SK-N-SH (cell line): ENCODE measurements at regions not wholly inside any gene's neighbourhood (a gene's known extent, or its start where the extent isn't known, plus 50 kb on each side); places are given as distances from the start of the nearest gene placed in this dataset.

Experiments
- CTCF ChIA-PET: fragments of 300-600, 350-600 bp; formaldehyde crosslinking; extraction: SDS; loops from one replicate; lab custom pipeline; 2021; lab: Yijun Ruan, JAX
- POLR2A ChIA-PET: fragments of 350-600 bp; sonication (Branson Sonifier 250); formaldehyde crosslinking; extraction: SDS; loops from one replicate; lab custom pipeline; 2020; ENCODE audit warnings: antibody characterized with exemption, inconsistent platforms; lab: Yijun Ruan, JAX
- DNase-seq: peaks from one replicate; pipeline ENCODE4 v3.0.0; 2012
- H2AFZ ChIP-seq: fragments of 200-600 bp; sonication (generic); 2 replicates; pipeline ENCODE4 v1.8.1; 2016; ENCODE audit warnings: antibody characterized with exemption, mild to moderate bottlenecking, low read depth
- H3F3A ChIP-seq: fragments of 200-600 bp; sonication (generic); replicated peaks from 2 replicates; pipeline ENCODE3; 2016; ENCODE audit warnings: antibody characterized with exemption, mild to moderate bottlenecking; ENCODE audit not compliant: insufficient read depth
- H3K27ac ChIP-seq, 2 experiments: fragments of 200-500 bp in 1 of 2; fragments of 200-600 bp in 1 of 2; sonication (Bioruptor generic) in 1 of 2; sonication (generic), shearing (Covaris generic) in 1 of 2; 2 replicates each; pipeline versions ENCODE4 v1.5.1 to v1.6.1; 2014 to 2016; ENCODE audit warnings: low read depth in 2 of 2, inconsistent platforms in 1 of 2, low read length in 1 of 2, mild to moderate bottlenecking in 1 of 2, mixed read lengths in 1 of 2
- H3K27me3 ChIP-seq: fragments of 200-600 bp; sonication (generic), shearing (Covaris generic); 2 replicates; pipeline ENCODE4 v1.6.1; 2016; ENCODE audit warnings: mixed run types; ENCODE audit not compliant: insufficient read depth
- H3K36me3 ChIP-seq, 2 experiments: fragments of 200-500 bp in 1 of 2; fragments of 200-600 bp in 1 of 2; sonication (Bioruptor generic) in 1 of 2; sonication (generic) in 1 of 2; replicated peaks in 1 of 2; 2 replicates each; pipeline versions ENCODE3 to v1.5.1; 2014 to 2016; ENCODE audit warnings: low read length in 1 of 2, mild to moderate bottlenecking in 1 of 2; ENCODE audit not compliant: insufficient read depth in 2 of 2, control insufficient read depth in 1 of 2
- H3K4me1 ChIP-seq, 2 experiments: fragments of 200-500 bp in 1 of 2; fragments of 200-600 bp in 1 of 2; sonication (Bioruptor generic) in 1 of 2; sonication (generic), shearing (Covaris generic) in 1 of 2; 2 replicates each; pipeline versions ENCODE4 v1.5.1 to v1.6.1; 2014 to 2016; ENCODE audit warnings: low read depth in 1 of 2, low read length in 1 of 2, mixed run types in 1 of 2; ENCODE audit not compliant: insufficient read depth in 2 of 2, control insufficient read depth in 1 of 2
- H3K4me2 ChIP-seq: fragments of 200-600 bp; sonication (generic), shearing (Covaris generic); 2 replicates; pipeline ENCODE4 v1.6.1; 2017; ENCODE audit warnings: mixed run types
- H3K4me3 ChIP-seq, 2 experiments: fragments of 200-500 bp in 1 of 2; fragments of 200-600 bp in 1 of 2; sonication (Bioruptor generic) in 1 of 2; sonication (generic), shearing (Covaris generic) in 1 of 2; 2 replicates each; pipeline versions ENCODE4 v1.5.1 to v1.8.1; 2014 to 2016; ENCODE audit warnings: low read depth in 2 of 2, inconsistent platforms in 1 of 2, low read length in 1 of 2, mild to moderate bottlenecking in 1 of 2, mixed read lengths in 1 of 2, moderate library complexity in 1 of 2
- H3K79me2 ChIP-seq: fragments of 200-600 bp; sonication (generic); 2 replicates; pipeline ENCODE4 v1.8.1; 2017; ENCODE audit warnings: mild to moderate bottlenecking; ENCODE audit not compliant: insufficient read depth
- H3K9ac ChIP-seq: fragments of 200-600 bp; sonication (generic); 2 replicates; pipeline ENCODE4 v1.6.1; 2017; ENCODE audit warnings: mixed run types
- H3K9me2 ChIP-seq: fragments of 200-600 bp; sonication (generic); 2 replicates; pipeline ENCODE4 v1.6.1; 2017; ENCODE audit warnings: mixed run types
- H3K9me3 ChIP-seq: fragments of 200-600 bp; sonication (generic); 2 replicates; pipeline ENCODE4 v1.6.1; 2017; ENCODE audit warnings: mixed run types, mild to moderate bottlenecking, moderate library complexity
- H4K20me1 ChIP-seq: fragments of 200-600 bp; sonication (generic); 2 replicates; pipeline ENCODE4 v1.6.1; 2017; ENCODE audit warnings: mild to moderate bottlenecking, mixed run types; ENCODE audit not compliant: insufficient read depth
- EP300 ChIP-seq, 2 experiments: IDR thresholded peaks; 2 replicates each; pipeline versions ENCODE4 v1.4.0 to v1.6.1; 2012; ENCODE audit warnings: borderline replicate concordance in 1 of 2, low read depth in 1 of 2, low read length in 1 of 2
- FOSL2 ChIP-seq: IDR thresholded peaks from 2 replicates; pipeline ENCODE4 v1.4.0; 2012; ENCODE audit warnings: low read depth, mild to moderate bottlenecking, moderate library complexity, borderline replicate concordance
- FOXJ3 ChIP-seq: sonication (generic); formaldehyde crosslinking; IDR thresholded peaks from 2 replicates; pipeline ENCODE4 v1.5.1; 2020; ENCODE audit warnings: mild to moderate bottlenecking, missing genetic modification reagents
- FOXM1 ChIP-seq: IDR thresholded peaks from 2 replicates; pipeline ENCODE4 v1.4.0; 2012; ENCODE audit warnings: low read depth, mild to moderate bottlenecking
- GATA2 ChIP-seq: sonication (generic); formaldehyde crosslinking; IDR thresholded peaks from 2 replicates; pipeline ENCODE4 v1.5.0; 2020; ENCODE audit warnings: mild to moderate bottlenecking, missing genetic modification reagents
- MXI1 ChIP-seq: IDR thresholded peaks from 2 replicates; pipeline ENCODE4 v1.6.1; 2012; ENCODE audit warnings: mild to moderate bottlenecking, low read depth, low read length, improper control_type of control experiment
- POLR2AphosphoS5 ChIP-seq: IDR thresholded peaks from 2 replicates; pipeline ENCODE4 v1.6.1; 2012; ENCODE audit warnings: low read depth, low read length
- RXRA ChIP-seq: IDR thresholded peaks from 2 replicates; pipeline ENCODE4 v1.4.0; 2012; ENCODE audit warnings: low read depth, mild to moderate bottlenecking, borderline replicate concordance
- SIN3A ChIP-seq: IDR thresholded peaks from 2 replicates; pipeline ENCODE4 v1.6.1; 2012; ENCODE audit warnings: low read depth, mild to moderate bottlenecking, low read length, moderate library complexity, borderline replicate concordance
- SMC3 ChIP-seq: IDR thresholded peaks from 2 replicates; pipeline ENCODE4 v1.6.1; 2012; ENCODE audit warnings: low read depth, low read length, improper control_type of control experiment
- TAF1 ChIP-seq: IDR thresholded peaks from 2 replicates; pipeline ENCODE4 v1.6.1; 2012; ENCODE audit warnings: low read depth, mild to moderate bottlenecking, low read length, moderate library complexity, borderline replicate concordance
- TEAD4 ChIP-seq: IDR thresholded peaks from 2 replicates; pipeline ENCODE4 v1.4.0; 2012; ENCODE audit warnings: mild to moderate bottlenecking, borderline replicate concordance; ENCODE audit not compliant: insufficient read depth
- YY1 ChIP-seq: IDR thresholded peaks from 2 replicates; pipeline ENCODE4 v1.4.0; 2012; ENCODE audit warnings: low read depth, mild to moderate bottlenecking
- WGBS: methylation state at CpG from one replicate; pipeline ENCODE4 v1.1.6; 2017; ENCODE audit warnings: low lambda C conversion rate; 5-methylcytosine and 5-hydroxymethylcytosine counted together
- TF ChIP-seq, protein P1 (sequence below): IDR thresholded peaks from 2 replicates; pipeline ENCODE4; 2012
- TF ChIP-seq, protein P2 (sequence below): IDR thresholded peaks from 2 replicates; pipeline ENCODE4 v1.4.0; 2012; ENCODE audit warnings: low read depth

DNA sequence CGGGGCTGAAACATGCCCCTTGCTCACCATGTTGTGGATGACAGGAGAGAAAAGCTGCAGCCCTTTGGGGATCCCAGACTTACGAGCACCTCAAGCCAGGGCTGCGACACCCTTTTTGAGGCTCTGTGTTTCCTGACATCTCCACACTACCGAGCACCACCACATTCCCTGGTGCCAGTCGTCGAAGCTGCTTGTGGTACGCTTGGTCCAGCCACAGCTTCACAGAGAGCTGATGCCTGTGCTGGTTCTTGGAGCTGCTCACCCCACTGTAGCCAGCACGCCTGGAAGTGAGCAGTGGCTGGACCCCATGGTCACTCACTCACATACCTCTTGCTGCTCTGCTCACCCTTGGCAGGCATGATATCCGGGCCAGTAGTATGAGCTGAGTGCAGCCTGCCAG, 367.5 kb downstream of the SLITRK6 start:
- Histone ChIP-seq H3K9me2 (no peaks in the 10 kb centered on the region), H3K79me2 (no peaks in the 10 kb centered on the region), H3K4me3 (no peak overlapping the region; a peak in 1 of 4 replicates), H3K4me1 (peaks cover 0 to 6% of the 10 kb centered on the region in 2 experiments; a peak in 1 of 4 replicates), H3K27me3 (no peaks in the 10 kb centered on the region), H3F3A (no peaks in the 10 kb centered on the region), H3K9me3 (no peaks in the 10 kb centered on the region)
- no peak for DNase-seq
- no peak for TF ChIP-seq GATA2 (CRISPR knock-in tag)
- TF ChIP-seq, all 33 proteins: peak for 0
- ChIA-PET POLR2A (no interaction called here), CTCF (no interaction called here)
- no peaks in the 10 kb centered on the region for H3K36me3 ChIP-seq
- WGBS = 93% methylated on average over 8 of the region's 9 CpGs
- H2AFZ ChIP-seq = no peak overlapping the region
- H4K20me1 ChIP-seq = no peaks in the 10 kb centered on the region
- H3K9ac ChIP-seq = no peak overlapping the region
- H3K4me2 ChIP-seq = no peak overlapping the region
- H3K27ac ChIP-seq = no peak overlapping the region

DNA sequence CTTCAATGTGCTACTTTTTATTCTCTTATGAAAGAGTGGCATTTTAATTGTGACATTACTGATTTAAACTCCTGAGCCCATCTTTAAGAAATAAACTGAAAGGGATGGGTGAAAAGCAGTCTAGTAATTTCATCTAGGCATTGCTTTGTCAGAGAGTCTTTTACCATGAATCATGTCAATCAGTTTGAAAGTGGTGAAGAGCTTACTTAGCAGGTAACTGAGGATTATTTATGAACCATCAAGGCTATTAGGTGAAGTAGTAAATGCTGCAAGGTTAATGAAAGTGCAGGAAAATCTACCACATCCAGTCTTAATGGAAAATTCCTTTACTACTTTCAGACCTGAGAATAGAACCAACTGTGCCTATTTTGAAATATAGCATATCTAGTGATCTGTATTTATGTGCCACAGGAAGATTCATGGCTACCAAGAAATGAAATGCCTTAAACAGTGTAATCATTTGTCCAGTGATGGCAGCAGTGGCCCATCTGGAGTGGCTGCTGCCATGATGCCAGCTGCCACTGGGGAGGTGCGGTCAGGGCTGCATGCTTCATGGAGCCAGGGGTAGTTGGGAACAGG, 368.9 kb downstream of the SLITRK6 start:
- CTCF ChIA-PET = interaction anchor here (0.6 kb wide), 1 partner anchor 42 kb away, joined by 4 read pairs; no protein-coding TSS in a partner anchor
- DNase-seq = no peak
- H3K4me2 ChIP-seq = no peak overlapping the region
- no peaks in the 10 kb centered on the region for H3K9me3 ChIP-seq
- no peak overlapping the region for H3K4me3 ChIP-seq
- H4K20me1 ChIP-seq = no peaks in the 10 kb centered on the region
- H3K9ac ChIP-seq = no peak overlapping the region
- TF ChIP-seq MXI1 = no peak
- TF ChIP-seq, all 33 proteins: peak for 0
- Histone ChIP-seq H3K79me2 (no peaks in the 10 kb centered on the region), H3K27me3 (no peaks in the 10 kb centered on the region), H3K9me2 (no peaks in the 10 kb centered on the region), H2AFZ (no peak overlapping the region), H3K27ac (no peak overlapping the region), H3K4me1 (peaks cover 0 to 1% of the 10 kb centered on the region in 2 experiments; a peak in 1 of 4 replicates), H3K36me3 (no peaks in the 10 kb centered on the region), H3F3A (no peaks in the 10 kb centered on the region)
- POLR2A ChIA-PET = no interaction called here
- WGBS = 100% methylated on average over 1 of the region's 1 CpG

DNA sequence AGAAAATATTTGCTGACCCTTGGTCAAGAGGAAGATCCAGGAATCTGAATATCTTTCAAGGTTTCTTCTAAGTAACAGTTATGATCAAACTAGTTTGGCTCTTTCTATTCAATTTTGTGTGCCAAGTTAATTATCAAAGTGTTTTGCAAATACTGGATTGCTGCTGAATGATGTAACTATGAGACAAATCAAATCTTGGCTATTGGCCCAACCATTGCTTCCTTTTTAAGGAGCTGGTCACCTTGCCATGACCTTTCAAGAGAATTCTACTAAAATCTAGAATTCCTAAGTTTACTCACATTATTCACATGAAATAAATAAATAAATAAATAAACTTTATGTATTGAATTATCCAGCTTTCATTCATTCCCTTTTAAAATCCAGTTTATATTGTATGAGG, 371.8 kb downstream of the SLITRK6 start:
- Histone ChIP-seq H2AFZ (no peak overlapping the region), H3K9ac (no peak overlapping the region), H3K36me3 (no peaks in the 10 kb centered on the region), H3K9me2 (no peaks in the 10 kb centered on the region)
- CTCF ChIA-PET = interaction anchor here (0.9 to 1.0 kb wide), 2 partner anchors 10 to 13 kb away, joined by 3 read pairs; no protein-coding TSS in a partner anchor
- DNase-seq = no peak
- no peak for TF ChIP-seq EP300 (IDR thresholded peaks at IDR 0.05; ENCODE audit: borderline replicate concordance in 1 of 2, low read depth in 1 of 2, low read length in 1 of 2)
- no peak for TF ChIP-seq SMC3
- no peak for TF ChIP-seq TAF1
- no peak for TF ChIP-seq SIN3A
- no peak for TF ChIP-seq TEAD4
- TF ChIP-seq FOSL2 = no peak
- no peak for TF ChIP-seq RXRA
- TF ChIP-seq, protein P1, sequence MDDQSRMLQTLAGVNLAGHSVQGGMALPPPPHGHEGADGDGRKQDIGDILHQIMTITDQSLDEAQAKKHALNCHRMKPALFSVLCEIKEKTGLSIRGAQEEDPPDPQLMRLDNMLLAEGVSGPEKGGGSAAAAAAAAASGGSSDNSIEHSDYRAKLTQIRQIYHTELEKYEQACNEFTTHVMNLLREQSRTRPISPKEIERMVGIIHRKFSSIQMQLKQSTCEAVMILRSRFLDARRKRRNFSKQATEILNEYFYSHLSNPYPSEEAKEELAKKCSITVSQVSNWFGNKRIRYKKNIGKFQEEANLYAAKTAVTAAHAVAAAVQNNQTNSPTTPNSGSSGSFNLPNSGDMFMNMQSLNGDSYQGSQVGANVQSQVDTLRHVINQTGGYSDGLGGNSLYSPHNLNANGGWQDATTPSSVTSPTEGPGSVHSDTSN = no peak
- TF ChIP-seq POLR2AphosphoS5 = no peak
- no peak for TF ChIP-seq FOXJ3
- TF ChIP-seq FOXM1 = no peak
- TF ChIP-seq, protein P2, sequence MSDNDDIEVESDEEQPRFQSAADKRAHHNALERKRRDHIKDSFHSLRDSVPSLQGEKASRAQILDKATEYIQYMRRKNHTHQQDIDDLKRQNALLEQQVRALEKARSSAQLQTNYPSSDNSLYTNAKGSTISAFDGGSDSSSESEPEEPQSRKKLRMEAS = no peak
- no peak for TF ChIP-seq YY1
- TF ChIP-seq, all 33 proteins: peak for 0
- Histone ChIP-seq H3K4me2 (no peak overlapping the region), H4K20me1 (no peaks in the 10 kb centered on the region), H3F3A (no peaks in the 10 kb centered on the region), H3K4me1 (no peaks in the 10 kb centered on the region), H3K27ac (no peak overlapping the region), H3K9me3 (no peaks in the 10 kb centered on the region), H3K79me2 (no peaks in the 10 kb centered on the region), H3K4me3 (no peak overlapping the region), H3K27me3 (no peaks in the 10 kb centered on the region)
- POLR2A ChIA-PET = no interaction called here
